ENCODE measurements at regions not wholly inside any gene's neighbourhood (a gene's known extent, or its start where the extent isn't known, plus 50 kb on each side); places are given as distances from the start of the nearest gene placed in this dataset.
A peak's percentile ranks its signal among the peaks of the same experiment; 100 is the strongest.

DNA sequence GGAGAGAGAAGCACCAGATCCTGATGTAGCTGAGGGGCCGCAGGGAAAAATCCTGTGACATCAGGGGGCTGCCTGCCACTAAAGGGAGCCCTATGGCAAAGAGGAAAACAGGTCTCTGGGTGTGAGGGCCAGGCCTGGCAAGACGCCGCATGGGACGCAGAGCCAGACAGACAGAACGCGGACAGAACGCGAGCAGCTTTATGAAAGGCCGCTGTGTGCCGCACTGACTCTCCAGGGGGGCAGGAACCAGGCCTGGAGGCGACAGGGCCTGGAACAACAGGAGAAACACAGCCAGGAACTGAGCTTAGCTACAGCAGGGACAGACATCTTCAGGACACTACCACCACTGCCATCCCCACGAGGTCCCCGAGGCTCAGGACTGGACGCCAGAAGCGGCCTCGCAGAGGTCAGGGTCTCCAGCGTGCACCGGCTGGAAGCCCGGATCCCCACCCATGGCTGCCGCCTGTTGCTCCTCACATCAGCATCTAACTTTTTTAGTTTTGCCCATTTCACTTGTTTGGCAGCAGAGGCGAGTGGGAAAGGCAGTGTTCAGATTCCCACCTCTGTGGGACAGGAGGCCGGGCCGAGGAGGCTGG is 131.6 kb downstream of the VAPA start:
- H3K27ac ChIP-seq (ENCODE audit: low read depth in 2 of 2, low read length in 2 of 2): peak overlapping the region; percentile 28 to 48
- no peak overlapping the region for H3K9ac ChIP-seq (ENCODE audit: low read depth in 1 of 2, low read length in 2 of 2)

DNA sequence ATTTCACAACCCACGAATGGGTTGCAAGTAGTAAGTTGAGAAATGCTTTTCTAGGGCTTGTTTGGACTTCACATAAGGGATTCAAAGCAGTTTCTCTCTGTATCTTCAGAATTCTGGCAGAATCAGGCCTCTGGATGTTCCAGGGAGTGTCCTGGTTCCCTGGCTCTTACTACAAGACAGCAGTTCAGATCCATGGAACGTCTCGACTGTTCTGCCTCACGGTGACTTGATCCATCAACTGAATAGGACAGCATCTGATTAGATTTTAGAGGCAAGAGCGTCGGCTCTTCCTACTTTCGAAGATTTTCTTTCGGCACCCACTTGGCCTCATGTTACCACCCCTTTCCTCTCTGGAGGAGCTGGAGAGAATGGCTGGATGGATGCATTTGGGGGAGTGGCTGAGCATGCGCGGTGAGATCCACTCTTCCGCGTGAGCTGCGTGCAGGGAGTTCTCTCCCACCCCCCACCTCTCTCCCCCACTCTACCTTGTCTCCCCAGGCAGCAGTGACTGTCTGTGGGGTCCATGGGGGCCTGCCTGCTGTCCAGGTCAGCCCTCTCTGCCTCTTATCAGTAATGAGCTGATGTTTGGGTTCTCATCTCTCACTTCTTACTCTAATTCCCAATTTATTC is 132.5 kb downstream of the VAPA start:
- Histone ChIP-seq H3K27me3 (ENCODE audit: control insufficient read depth in 2 of 2, insufficient read depth in 2 of 2, low read length in 2 of 2) (no peaks in the 10 kb centered on the region), H3K9me3 (ENCODE audit: control insufficient read depth in 2 of 2, low read length in 2 of 2) (no peaks in the 10 kb centered on the region), H3K36me3 (ENCODE audit: control insufficient read depth in 2 of 2, insufficient read depth in 2 of 2, low read length in 2 of 2) (no peaks in the 10 kb centered on the region), H3K4me1 (ENCODE audit: control insufficient read depth in 2 of 2, insufficient read depth in 2 of 2, low read length in 2 of 2) (no peaks in the 10 kb centered on the region), H3K4me3 (ENCODE audit: low read length in 2 of 2) (no peak overlapping the region), H3K27ac (ENCODE audit: low read depth in 2 of 2, low read length in 2 of 2) (peak overlapping the region; percentile 48 to 59), H3K9ac (ENCODE audit: low read depth in 1 of 2, low read length in 2 of 2) (no peak overlapping the region)

More for the DNA sequence above, 131.6 kb downstream of the VAPA start:
- no peaks in the 10 kb centered on the region for H3K36me3 ChIP-seq (ENCODE audit: control insufficient read depth in 2 of 2, insufficient read depth in 2 of 2, low read length in 2 of 2)
- no peaks in the 10 kb centered on the region for H3K9me3 ChIP-seq (ENCODE audit: control insufficient read depth in 2 of 2, low read length in 2 of 2)
- H3K4me3 ChIP-seq (ENCODE audit: low read length in 2 of 2): no peak overlapping the region
- H3K27me3 ChIP-seq (ENCODE audit: control insufficient read depth in 2 of 2, insufficient read depth in 2 of 2, low read length in 2 of 2): no peaks in the 10 kb centered on the region
- no peaks in the 10 kb centered on the region for H3K4me1 ChIP-seq (ENCODE audit: control insufficient read depth in 2 of 2, insufficient read depth in 2 of 2, low read length in 2 of 2)

DNA sequence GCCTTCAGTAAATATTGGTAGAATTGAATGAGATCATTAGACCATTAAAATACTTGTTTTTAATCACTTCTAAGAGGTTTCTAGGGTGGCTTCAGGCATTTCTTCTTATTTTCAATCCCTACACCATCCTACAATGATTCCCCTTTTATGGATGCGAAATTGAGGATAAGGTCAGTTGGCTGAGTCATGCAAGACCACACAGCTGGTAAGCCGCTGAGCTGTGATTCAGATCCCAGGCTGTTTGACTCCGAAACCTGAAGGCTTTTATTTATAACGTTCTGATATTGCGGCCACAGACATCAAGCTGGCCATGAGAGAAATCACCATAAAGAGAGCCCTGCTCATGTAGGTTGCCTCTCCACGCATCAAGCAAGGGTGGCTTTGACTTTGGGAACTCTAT is 133.4 kb downstream of the VAPA start:
- H3K27me3 ChIP-seq (ENCODE audit: control insufficient read depth in 2 of 2, insufficient read depth in 2 of 2, low read length in 2 of 2): no peaks in the 10 kb centered on the region
- no peaks in the 10 kb centered on the region for H3K36me3 ChIP-seq (ENCODE audit: control insufficient read depth in 2 of 2, insufficient read depth in 2 of 2, low read length in 2 of 2)
- H3K9ac ChIP-seq (ENCODE audit: low read depth in 1 of 2, low read length in 2 of 2): peak overlapping the region in 1 of 2 donors; percentile 35
- H3K4me3 ChIP-seq (ENCODE audit: low read length in 2 of 2): no peak overlapping the region
- H3K27ac ChIP-seq (ENCODE audit: low read depth in 2 of 2, low read length in 2 of 2): peak overlapping the region; percentile 48 to 59
- H3K9me3 ChIP-seq (ENCODE audit: control insufficient read depth in 2 of 2, low read length in 2 of 2): no peaks in the 10 kb centered on the region
- peaks cover 0 to 5% of the 10 kb centered on the region in 2 donors for H3K4me1 ChIP-seq (ENCODE audit: control insufficient read depth in 2 of 2, insufficient read depth in 2 of 2, low read length in 2 of 2)

DNA sequence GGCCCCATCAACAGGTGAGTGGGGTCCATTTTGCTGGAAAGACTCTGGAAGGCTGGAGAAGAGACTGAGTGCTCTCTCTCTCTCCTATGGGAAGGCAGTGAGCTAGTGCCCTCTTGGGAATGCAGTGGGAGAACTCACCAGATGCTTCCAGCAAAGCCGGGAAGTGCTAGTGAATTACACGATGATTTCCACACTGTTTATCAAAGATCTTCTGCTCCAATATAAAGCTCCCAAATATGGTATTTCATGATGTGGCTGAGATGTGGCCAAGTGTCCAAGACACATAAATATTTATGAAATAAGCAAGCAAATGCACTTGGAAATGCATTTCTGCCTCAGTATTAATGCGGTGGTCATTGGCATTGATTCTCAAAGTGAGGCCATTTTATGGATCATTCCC is 135.9 kb downstream of the VAPA start:
- Histone ChIP-seq H3K27me3 (ENCODE audit: control insufficient read depth in 2 of 2, insufficient read depth in 2 of 2, low read length in 2 of 2) (no peaks in the 10 kb centered on the region), H3K9me3 (ENCODE audit: control insufficient read depth in 2 of 2, low read length in 2 of 2) (no peaks in the 10 kb centered on the region), H3K27ac (ENCODE audit: low read depth in 2 of 2, low read length in 2 of 2) (peak overlapping the region; percentile 65 to 79), H3K9ac (ENCODE audit: low read depth in 1 of 2, low read length in 2 of 2) (no peak overlapping the region), H3K4me3 (ENCODE audit: low read length in 2 of 2) (no peak overlapping the region), H3K36me3 (ENCODE audit: control insufficient read depth in 2 of 2, insufficient read depth in 2 of 2, low read length in 2 of 2) (no peaks in the 10 kb centered on the region), H3K4me1 (ENCODE audit: control insufficient read depth in 2 of 2, insufficient read depth in 2 of 2, low read length in 2 of 2) (peaks cover 0 to 5% of the 10 kb centered on the region in 2 donors)

DNA sequence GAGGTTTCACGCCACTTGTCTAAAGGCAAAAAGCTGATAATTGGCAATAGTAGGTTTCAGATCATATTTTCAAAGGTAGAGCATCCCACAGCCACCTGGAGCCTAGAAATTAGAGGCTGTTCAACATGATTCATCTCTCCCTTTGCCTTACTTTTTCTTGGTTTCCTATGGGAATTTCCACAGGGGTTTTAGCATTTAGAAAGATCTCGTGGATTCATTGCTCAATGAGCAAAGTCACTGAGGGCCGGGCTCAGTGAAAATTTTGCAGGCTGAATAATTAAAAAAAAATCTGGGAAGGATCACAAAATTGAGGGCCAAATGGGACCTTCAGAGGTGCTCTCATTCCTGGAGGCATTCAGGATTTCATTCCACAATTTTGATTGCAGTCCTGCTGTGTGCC is 137.1 kb downstream of the VAPA start:
- Histone ChIP-seq H3K36me3 (ENCODE audit: control insufficient read depth in 2 of 2, insufficient read depth in 2 of 2, low read length in 2 of 2) (no peaks in the 10 kb centered on the region), H3K4me3 (ENCODE audit: low read length in 2 of 2) (no peak overlapping the region), H3K27ac (ENCODE audit: low read depth in 2 of 2, low read length in 2 of 2) (peak overlapping the region; percentile 64 to 65), H3K27me3 (ENCODE audit: control insufficient read depth in 2 of 2, insufficient read depth in 2 of 2, low read length in 2 of 2) (no peaks in the 10 kb centered on the region), H3K4me1 (ENCODE audit: control insufficient read depth in 2 of 2, insufficient read depth in 2 of 2, low read length in 2 of 2) (peaks cover 0 to 5% of the 10 kb centered on the region in 2 donors), H3K9ac (ENCODE audit: low read depth in 1 of 2, low read length in 2 of 2) (no peak overlapping the region), H3K9me3 (ENCODE audit: control insufficient read depth in 2 of 2, low read length in 2 of 2) (no peaks in the 10 kb centered on the region)

DNA sequence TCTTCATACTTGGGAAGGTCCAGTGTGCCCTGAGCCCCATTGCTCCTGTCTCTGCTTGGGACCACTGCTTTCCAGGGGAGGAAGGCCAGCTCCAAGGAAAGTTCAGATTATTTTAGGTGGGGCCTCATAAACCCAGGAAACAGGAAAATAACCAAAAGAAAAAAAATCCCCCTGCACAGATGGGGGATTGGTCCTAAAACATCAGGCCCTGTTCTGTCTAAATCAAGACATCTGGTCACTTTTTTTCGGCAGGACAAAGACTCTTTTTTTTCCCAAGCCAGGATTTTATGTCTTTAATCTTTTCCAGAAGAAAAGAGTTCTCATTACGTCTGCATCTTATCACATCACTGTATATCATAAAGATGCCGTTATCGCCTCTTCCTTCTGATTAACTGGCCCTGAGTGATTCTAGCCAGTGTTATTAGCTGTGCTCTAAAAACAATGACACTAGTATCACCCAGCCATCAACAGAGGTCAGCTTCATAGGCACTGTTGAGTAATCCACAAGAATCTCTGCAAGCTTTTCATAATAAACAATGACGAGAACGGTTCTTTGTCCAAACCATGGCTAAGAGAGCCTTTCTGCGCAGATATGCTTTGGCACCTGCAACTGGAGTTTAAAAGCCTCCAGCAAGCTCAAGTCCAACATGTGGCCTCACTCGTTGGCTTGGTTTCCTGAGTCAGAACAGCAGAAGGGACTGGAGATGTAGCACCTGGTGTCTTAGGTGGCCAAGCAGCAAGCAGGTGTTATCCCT is 138.2 kb downstream of the VAPA start:
- H3K4me3 ChIP-seq (ENCODE audit: low read length in 2 of 2): no peak overlapping the region
- H3K27ac ChIP-seq (ENCODE audit: low read depth in 2 of 2, low read length in 2 of 2): peak overlapping the region; percentile 64 to 65
- H3K9ac ChIP-seq (ENCODE audit: low read depth in 1 of 2, low read length in 2 of 2): no peak overlapping the region
- H3K36me3 ChIP-seq (ENCODE audit: control insufficient read depth in 2 of 2, insufficient read depth in 2 of 2, low read length in 2 of 2): no peaks in the 10 kb centered on the region
- peaks cover 0 to 5% of the 10 kb centered on the region in 2 donors for H3K4me1 ChIP-seq (ENCODE audit: control insufficient read depth in 2 of 2, insufficient read depth in 2 of 2, low read length in 2 of 2)
- H3K27me3 ChIP-seq (ENCODE audit: control insufficient read depth in 2 of 2, insufficient read depth in 2 of 2, low read length in 2 of 2): no peaks in the 10 kb centered on the region
- no peaks in the 10 kb centered on the region for H3K9me3 ChIP-seq (ENCODE audit: control insufficient read depth in 2 of 2, low read length in 2 of 2)

DNA sequence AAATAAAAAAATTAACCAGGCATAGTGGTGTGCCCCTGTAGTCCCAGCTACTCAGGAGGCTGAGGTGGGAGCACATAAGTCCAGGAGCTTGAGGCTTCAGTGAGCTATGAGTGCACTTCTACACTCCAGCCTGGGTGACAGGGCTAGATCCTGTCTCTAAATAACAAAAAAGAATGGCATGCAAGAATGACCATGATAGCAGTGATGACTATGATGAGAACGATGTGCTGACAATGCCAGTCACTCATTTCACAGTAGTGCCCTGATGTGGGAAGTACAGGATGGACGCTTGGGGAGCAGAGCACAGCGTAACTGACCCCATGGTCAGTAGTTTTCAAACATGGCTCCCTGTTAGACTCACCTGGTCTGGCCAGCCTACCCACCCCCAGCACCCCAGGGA is 139.1 kb downstream of the VAPA start:
- no peak overlapping the region for H3K4me3 ChIP-seq (ENCODE audit: low read length in 2 of 2)
- H3K36me3 ChIP-seq (ENCODE audit: control insufficient read depth in 2 of 2, insufficient read depth in 2 of 2, low read length in 2 of 2): no peaks in the 10 kb centered on the region
- no peaks in the 10 kb centered on the region for H3K27me3 ChIP-seq (ENCODE audit: control insufficient read depth in 2 of 2, insufficient read depth in 2 of 2, low read length in 2 of 2)
- H3K4me1 ChIP-seq (ENCODE audit: control insufficient read depth in 2 of 2, insufficient read depth in 2 of 2, low read length in 2 of 2): peaks cover 2 to 5% of the 10 kb centered on the region in 2 donors
- H3K9me3 ChIP-seq (ENCODE audit: control insufficient read depth in 2 of 2, low read length in 2 of 2): no peaks in the 10 kb centered on the region
- H3K27ac ChIP-seq (ENCODE audit: low read depth in 2 of 2, low read length in 2 of 2): no peak overlapping the region
- H3K9ac ChIP-seq (ENCODE audit: low read depth in 1 of 2, low read length in 2 of 2): no peak overlapping the region

DNA sequence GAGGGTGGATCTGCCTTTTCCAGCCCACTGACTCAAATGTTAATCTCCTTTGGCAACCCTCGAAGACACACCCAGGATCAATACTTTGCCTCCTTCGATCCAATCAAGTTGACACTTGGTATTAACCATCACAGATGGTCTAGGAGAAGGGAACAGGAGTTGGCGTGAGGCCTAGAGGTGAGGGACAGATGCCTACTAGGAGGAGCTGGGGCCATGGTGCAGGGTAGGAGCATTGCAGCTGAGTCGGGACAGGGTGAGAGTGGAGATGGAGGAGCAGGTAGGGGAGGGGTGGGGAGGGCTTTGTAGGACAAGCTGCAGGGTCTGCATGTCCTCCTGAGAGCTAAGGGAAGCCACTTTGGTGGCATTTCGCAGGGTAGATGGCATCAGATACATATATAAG is 140.0 kb downstream of the VAPA start:
- H3K36me3 ChIP-seq (ENCODE audit: control insufficient read depth in 2 of 2, insufficient read depth in 2 of 2, low read length in 2 of 2): no peaks in the 10 kb centered on the region

DNA sequence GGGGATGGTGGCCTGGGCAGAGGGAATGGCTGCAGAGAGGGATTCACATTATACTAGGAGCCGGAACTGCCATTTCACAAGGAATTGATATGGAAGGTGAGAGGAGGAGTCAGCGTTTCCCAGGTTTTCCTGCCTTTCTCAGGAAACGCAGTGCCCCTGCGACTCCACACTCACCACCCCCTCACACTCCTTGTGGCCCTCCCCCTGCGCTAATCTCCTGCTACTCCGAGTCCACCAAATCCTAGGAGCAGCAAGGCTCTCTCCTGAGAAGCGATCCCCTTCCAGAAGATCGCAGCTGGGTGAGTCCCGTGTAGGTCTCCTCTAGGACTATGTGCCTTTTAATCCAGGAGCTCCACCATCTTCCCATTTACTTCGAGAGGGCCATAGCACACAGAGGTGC is 140.6 kb downstream of the VAPA start:
- Histone ChIP-seq H3K27me3 (ENCODE audit: control insufficient read depth in 2 of 2, insufficient read depth in 2 of 2, low read length in 2 of 2) (no peaks in the 10 kb centered on the region), H3K9me3 (ENCODE audit: control insufficient read depth in 2 of 2, low read length in 2 of 2) (no peaks in the 10 kb centered on the region), H3K4me3 (ENCODE audit: low read length in 2 of 2) (no peak overlapping the region), H3K36me3 (ENCODE audit: control insufficient read depth in 2 of 2, insufficient read depth in 2 of 2, low read length in 2 of 2) (no peaks in the 10 kb centered on the region), H3K27ac (ENCODE audit: low read depth in 2 of 2, low read length in 2 of 2) (no peak overlapping the region), H3K4me1 (ENCODE audit: control insufficient read depth in 2 of 2, insufficient read depth in 2 of 2, low read length in 2 of 2) (peaks cover 5% of the 10 kb centered on the region in 2 donors), H3K9ac (ENCODE audit: low read depth in 1 of 2, low read length in 2 of 2) (no peak overlapping the region)

More for the DNA sequence above, 140.0 kb downstream of the VAPA start:
- H3K9me3 ChIP-seq (ENCODE audit: control insufficient read depth in 2 of 2, low read length in 2 of 2): no peaks in the 10 kb centered on the region
- no peaks in the 10 kb centered on the region for H3K27me3 ChIP-seq (ENCODE audit: control insufficient read depth in 2 of 2, insufficient read depth in 2 of 2, low read length in 2 of 2)
- H3K27ac ChIP-seq (ENCODE audit: low read depth in 2 of 2, low read length in 2 of 2): no peak overlapping the region
- no peak overlapping the region for H3K9ac ChIP-seq (ENCODE audit: low read depth in 1 of 2, low read length in 2 of 2)
- H3K4me1 ChIP-seq (ENCODE audit: control insufficient read depth in 2 of 2, insufficient read depth in 2 of 2, low read length in 2 of 2): peaks cover 5% of the 10 kb centered on the region in 2 donors
- H3K4me3 ChIP-seq (ENCODE audit: low read length in 2 of 2): no peak overlapping the region

DNA sequence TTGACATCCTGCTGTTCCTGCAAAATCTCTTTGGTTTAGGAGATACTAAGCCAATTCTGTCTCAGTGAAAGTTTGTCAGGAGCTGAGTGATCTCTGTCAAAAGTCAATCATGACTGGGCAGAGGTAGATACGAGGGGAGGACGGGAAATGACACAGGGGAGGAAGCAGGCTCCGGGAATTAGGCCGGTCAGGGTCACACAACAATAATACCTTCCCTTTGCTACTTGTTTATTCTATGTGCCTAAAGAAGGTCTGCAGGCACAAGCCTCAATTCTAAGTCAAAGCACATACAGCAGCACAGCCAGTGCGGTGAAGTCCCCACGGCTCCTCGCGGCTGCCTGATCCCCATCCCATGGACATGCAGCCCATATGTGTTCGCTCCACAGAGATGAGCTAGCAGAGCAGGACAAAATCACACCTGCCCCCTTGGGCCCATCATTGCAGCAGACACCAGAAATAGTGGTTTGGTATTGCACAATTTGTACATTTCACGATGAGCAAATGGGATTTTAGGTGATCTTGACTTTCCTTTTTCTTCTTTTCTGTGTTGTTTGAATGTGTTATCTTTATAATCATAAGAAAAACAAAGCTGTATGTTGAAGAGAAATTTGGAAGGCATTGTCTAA is 141.4 kb downstream of the VAPA start:
- no peak overlapping the region for H3K4me3 ChIP-seq (ENCODE audit: low read length in 2 of 2)
- no peaks in the 10 kb centered on the region for H3K27me3 ChIP-seq (ENCODE audit: control insufficient read depth in 2 of 2, insufficient read depth in 2 of 2, low read length in 2 of 2)
- peaks cover 5 to 6% of the 10 kb centered on the region in 2 donors for H3K4me1 ChIP-seq (ENCODE audit: control insufficient read depth in 2 of 2, insufficient read depth in 2 of 2, low read length in 2 of 2)
- H3K9me3 ChIP-seq (ENCODE audit: control insufficient read depth in 2 of 2, low read length in 2 of 2): no peaks in the 10 kb centered on the region
- H3K36me3 ChIP-seq (ENCODE audit: control insufficient read depth in 2 of 2, insufficient read depth in 2 of 2, low read length in 2 of 2): no peaks in the 10 kb centered on the region
- H3K27ac ChIP-seq (ENCODE audit: low read depth in 2 of 2, low read length in 2 of 2): no peak overlapping the region
- H3K9ac ChIP-seq (ENCODE audit: low read depth in 1 of 2, low read length in 2 of 2): no peak overlapping the region
